Breast epithelium (tissue), 4 donors: ENCODE measurements at regions not wholly inside any gene's neighbourhood (a gene's known extent, or its start where the extent isn't known, plus 50 kb on each side); places are given as distances from the start of the nearest gene placed in this dataset.
"Not testable (repeated sequence)": the region's sequence is repeated elsewhere in the genome, so short reads cannot be mapped to it uniquely, and the experiment has no call there.

Experiments used
- DNase-seq, 2 donors: peaks; one replicate each; pipeline ENCODE4 v3.0.0-alpha.2; 2019; ENCODE audit warnings: low spot score in 2 of 2
- H3K27ac ChIP-seq, 2 donors: fragments of 200-600 bp; sonication (generic) in 1 of 2; one replicate each; pipeline ENCODE4 v1.5.1; 2016 to 2019; ENCODE audit warnings: mild to moderate bottlenecking in 1 of 2
- H3K27me3 ChIP-seq, 2 donors: fragments of 200-600 bp; sonication (generic) in 1 of 2; one replicate each; pipeline versions ENCODE4 v1.5.1 to v1.6.0; 2017 to 2019; ENCODE audit warnings: control low read depth in 1 of 2, mild to moderate bottlenecking in 1 of 2
- H3K36me3 ChIP-seq: fragments of 200-600 bp; one replicate; pipeline ENCODE4 v1.5.1; 2019
- H3K4me1 ChIP-seq, 2 donors: fragments of 200-600 bp; sonication (generic); one replicate each; pipeline ENCODE4 v1.5.1; 2016 to 2019; ENCODE audit warnings: control low read depth in 1 of 2
- H3K4me3 ChIP-seq, 3 donors: fragments of 200-600 bp; sonication (generic); 1 replicate in 2 of 3; 2 replicates in 1 of 3; pipeline ENCODE4 v1.5.1; 2016 to 2019; ENCODE audit warnings: mild to moderate bottlenecking in 3 of 3, moderate library complexity in 2 of 3
- H3K9me3 ChIP-seq, 2 donors: fragments of 200-600 bp; sonication (generic) in 1 of 2; one replicate each; pipeline ENCODE4 v1.5.1; 2016 to 2019; ENCODE audit warnings: control low read depth in 1 of 2
- intact Hi-C: fragments of 100-400 bp; cut with DNase I; formaldehyde crosslinking; loops from one replicate; pipeline ENCODE4 v1.15.1; 2023; ENCODE audit warnings: low total_unique reads
- TF ChIP-seq, protein P1 (sequence below), 3 donors: fragments of 450-650 bp; IDR thresholded peaks; one replicate each; pipeline ENCODE4 v1.5.1; 2016 to 2017; ENCODE audit warnings: antibody characterized with exemption in 3 of 3, mild to moderate bottlenecking in 3 of 3, moderate library complexity in 3 of 3

DNA sequence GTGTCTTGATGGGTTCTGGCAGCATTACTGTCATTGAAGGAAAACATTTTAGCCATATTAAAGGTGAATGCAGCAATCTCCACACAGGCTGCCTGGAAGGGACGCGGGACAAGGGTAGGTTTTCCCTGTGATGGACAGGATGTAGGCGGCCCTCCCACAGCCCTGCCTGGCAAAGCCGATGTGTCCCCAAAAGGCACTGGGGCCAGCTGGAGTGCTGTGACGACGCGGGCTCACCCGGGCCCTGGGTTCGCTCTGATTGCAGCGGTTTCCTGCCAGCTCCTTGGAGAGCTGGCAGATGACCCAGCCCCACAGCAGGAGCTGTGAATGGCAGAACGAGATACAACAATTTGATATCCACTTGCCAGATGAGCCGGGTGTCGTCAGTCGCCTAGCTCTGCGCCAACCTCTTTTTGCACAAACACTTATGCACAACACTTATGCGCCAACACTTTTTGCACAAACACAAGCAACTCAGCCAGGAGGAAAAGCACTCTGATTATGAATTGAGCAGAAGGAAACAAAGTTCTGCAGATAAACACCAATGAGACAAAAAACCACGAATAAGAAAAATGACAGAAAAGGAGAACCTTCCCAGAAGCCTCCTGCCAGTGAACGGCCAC is 207.5 kb downstream of the ADRA2C start:
- H3K27ac ChIP-seq, intact Hi-C loops: not testable (repeated sequence)

GRCh38 chr4:3983518-3984125 is 217.4 kb downstream of the ADRA2C start:
- H3K9me3 ChIP-seq, H3K4me3 ChIP-seq, H3K27ac ChIP-seq, intact Hi-C loops, H3K27me3 ChIP-seq, H3K36me3 ChIP-seq, H3K4me1 ChIP-seq, DNase-seq: not testable (repeated sequence)

More for the DNA sequence above, 207.5 kb downstream of the ADRA2C start:
- not testable (repeated sequence) for H3K4me3 ChIP-seq, H3K9me3 ChIP-seq, H3K4me1 ChIP-seq, H3K27me3 ChIP-seq, H3K36me3 ChIP-seq, DNase-seq

- TF ChIP-seq, protein P1, sequence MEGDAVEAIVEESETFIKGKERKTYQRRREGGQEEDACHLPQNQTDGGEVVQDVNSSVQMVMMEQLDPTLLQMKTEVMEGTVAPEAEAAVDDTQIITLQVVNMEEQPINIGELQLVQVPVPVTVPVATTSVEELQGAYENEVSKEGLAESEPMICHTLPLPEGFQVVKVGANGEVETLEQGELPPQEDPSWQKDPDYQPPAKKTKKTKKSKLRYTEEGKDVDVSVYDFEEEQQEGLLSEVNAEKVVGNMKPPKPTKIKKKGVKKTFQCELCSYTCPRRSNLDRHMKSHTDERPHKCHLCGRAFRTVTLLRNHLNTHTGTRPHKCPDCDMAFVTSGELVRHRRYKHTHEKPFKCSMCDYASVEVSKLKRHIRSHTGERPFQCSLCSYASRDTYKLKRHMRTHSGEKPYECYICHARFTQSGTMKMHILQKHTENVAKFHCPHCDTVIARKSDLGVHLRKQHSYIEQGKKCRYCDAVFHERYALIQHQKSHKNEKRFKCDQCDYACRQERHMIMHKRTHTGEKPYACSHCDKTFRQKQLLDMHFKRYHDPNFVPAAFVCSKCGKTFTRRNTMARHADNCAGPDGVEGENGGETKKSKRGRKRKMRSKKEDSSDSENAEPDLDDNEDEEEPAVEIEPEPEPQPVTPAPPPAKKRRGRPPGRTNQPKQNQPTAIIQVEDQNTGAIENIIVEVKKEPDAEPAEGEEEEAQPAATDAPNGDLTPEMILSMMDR (IDR thresholded peaks at IDR 0.05) = peak in 2 of 3 donors; percentile 58 to 62
- DNase-seq, H3K36me3 ChIP-seq, H3K4me3 ChIP-seq, H3K4me1 ChIP-seq, H3K27me3 ChIP-seq, intact Hi-C loops, H3K9me3 ChIP-seq, H3K27ac ChIP-seq: not testable (repeated sequence)
Observed at GRCh38 chr4:3984796-3985195, 218.6 kb downstream of the ADRA2C start.

DNA sequence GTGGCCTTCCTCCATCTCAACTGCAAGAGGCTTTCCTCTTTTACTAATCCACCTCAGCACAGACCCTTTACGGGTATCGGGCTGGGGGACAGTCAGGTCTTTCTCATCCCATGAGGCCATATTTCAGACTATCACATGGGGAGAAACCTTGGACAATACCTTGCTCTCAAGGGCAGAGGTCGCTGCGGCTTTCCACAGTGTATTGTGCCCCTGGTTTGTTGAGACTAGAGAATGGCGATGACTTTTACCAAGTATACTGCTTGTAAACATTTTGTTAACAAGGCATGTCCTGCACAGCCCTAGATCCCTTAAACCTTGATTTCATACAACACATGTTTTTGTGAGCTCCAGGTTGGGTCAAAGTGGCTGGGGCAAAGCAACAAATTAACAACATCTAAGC is 220.2 kb downstream of the ADRA2C start:
- DNase-seq, H3K27me3 ChIP-seq, H3K36me3 ChIP-seq, intact Hi-C loops, H3K4me1 ChIP-seq, H3K27ac ChIP-seq, H3K9me3 ChIP-seq, H3K4me3 ChIP-seq: not testable (repeated sequence)

GRCh38 chr4:3997386-3997785 is 229.3 kb downstream of the OTOP1 start:
- H3K27ac ChIP-seq, intact Hi-C loops, H3K4me1 ChIP-seq, H3K4me3 ChIP-seq, H3K9me3 ChIP-seq, DNase-seq, H3K36me3 ChIP-seq, H3K27me3 ChIP-seq: not testable (repeated sequence)

DNA sequence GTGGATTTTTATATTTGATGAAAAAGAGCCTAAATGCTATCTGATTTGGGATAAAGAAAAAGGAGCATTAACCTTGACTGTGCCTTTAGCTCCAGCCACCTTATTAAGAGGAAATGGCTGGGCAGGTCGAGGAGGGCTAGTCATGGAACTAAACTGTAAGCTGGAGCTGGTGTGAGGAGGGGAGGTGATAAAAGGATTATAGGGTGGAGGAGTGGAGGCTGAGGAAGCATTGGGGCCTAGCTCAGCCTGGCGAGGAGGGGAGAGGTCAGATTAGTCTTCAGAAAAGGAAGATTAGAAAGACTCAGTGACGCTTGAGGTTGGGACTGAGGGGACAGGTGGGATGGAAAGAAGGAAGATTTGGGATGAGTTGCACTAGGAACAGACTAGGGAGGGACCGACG is 222.7 kb downstream of the OTOP1 start:
- intact Hi-C loops, H3K4me3 ChIP-seq, H3K27me3 ChIP-seq, H3K4me1 ChIP-seq, H3K9me3 ChIP-seq, DNase-seq, H3K36me3 ChIP-seq, H3K27ac ChIP-seq: not testable (repeated sequence)

DNA sequence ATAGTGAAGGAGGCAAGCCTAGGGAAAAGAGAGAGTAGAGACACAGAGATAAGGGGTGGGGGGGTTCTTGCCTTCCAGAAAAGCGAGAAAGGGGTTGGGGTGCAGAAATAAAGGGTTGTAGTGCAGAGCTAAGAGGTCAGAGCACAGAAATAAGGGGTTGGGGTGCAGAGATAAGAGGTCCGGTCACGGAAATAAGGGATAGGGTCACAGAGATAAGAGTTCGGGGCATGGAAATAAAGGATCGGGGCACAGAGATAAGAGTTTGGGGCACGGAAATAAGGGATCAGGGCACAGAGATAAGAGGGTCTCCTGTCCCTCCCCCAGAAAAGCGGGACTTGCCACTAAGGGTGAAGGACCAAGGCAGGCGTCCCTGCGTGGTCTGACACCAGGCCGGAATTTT is 222.0 kb downstream of the OTOP1 start:
- H3K9me3 ChIP-seq, H3K36me3 ChIP-seq, DNase-seq, intact Hi-C loops, H3K27me3 ChIP-seq, H3K27ac ChIP-seq, H3K4me1 ChIP-seq, H3K4me3 ChIP-seq: not testable (repeated sequence)

- H3K27ac ChIP-seq, H3K9me3 ChIP-seq, DNase-seq, H3K4me1 ChIP-seq, H3K36me3 ChIP-seq, H3K4me3 ChIP-seq, H3K27me3 ChIP-seq, intact Hi-C loops: not testable (repeated sequence)
Observed at GRCh38 chr4:4006356-4006755, 220.4 kb downstream of the OTOP1 start.

DNA sequence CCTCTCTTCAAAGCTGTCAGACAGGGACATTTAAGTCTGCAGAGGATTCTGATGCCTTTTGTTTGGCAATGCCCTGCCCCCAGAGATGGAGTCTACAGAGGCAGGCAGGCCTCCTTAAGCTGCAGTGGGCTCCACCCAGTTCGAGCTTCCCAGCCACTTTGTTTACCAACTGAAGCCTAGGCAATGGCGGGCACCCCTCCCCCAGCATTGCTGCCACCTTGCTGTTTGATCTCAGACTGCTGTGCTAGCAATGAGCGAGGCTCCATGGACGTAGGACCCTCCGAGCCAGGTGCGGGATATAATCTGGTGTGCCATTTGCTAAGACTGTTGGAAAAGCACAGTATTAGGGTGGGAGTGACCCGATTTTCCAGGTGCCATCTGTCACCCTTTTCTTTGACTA is 207.7 kb downstream of the OTOP1 start:
- H3K27ac ChIP-seq, H3K27me3 ChIP-seq, H3K4me1 ChIP-seq, DNase-seq, H3K36me3 ChIP-seq, H3K9me3 ChIP-seq, H3K4me3 ChIP-seq: not testable (repeated sequence)
- intact Hi-C loops = loop anchor here (10.0 kb wide), 1 partner anchor 1254 kb away; no protein-coding TSS in a partner anchor

DNA sequence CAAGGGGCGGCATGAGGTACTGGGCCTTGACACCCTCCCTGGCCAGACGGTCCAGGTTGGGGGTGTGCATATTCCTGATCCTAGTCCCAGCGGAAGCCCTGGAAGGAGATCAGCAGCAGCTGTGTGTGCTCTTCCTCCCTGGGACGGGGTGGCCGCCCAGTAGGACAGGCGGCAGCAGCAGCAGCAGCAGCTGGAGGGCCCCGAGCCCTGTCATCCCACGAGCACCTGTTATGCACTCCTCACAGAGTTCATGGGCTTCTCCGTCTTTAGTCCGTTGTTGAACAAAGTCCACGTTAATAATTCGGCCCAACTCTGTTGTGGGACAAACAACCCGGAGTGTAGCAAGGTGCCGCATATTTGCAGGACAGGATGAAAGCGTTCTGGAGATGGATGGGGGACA is 205.6 kb downstream of the OTOP1 start:
- H3K27ac ChIP-seq, H3K27me3 ChIP-seq, intact Hi-C loops, H3K4me3 ChIP-seq, DNase-seq, H3K9me3 ChIP-seq, H3K36me3 ChIP-seq, H3K4me1 ChIP-seq: not testable (repeated sequence)

- H3K4me1 ChIP-seq, H3K27me3 ChIP-seq, H3K9me3 ChIP-seq, DNase-seq, H3K36me3 ChIP-seq, H3K4me3 ChIP-seq, intact Hi-C loops, H3K27ac ChIP-seq: not testable (repeated sequence)
Observed at GRCh38 chr4:4026708-4027107, 200.0 kb downstream of the OTOP1 start.

DNA sequence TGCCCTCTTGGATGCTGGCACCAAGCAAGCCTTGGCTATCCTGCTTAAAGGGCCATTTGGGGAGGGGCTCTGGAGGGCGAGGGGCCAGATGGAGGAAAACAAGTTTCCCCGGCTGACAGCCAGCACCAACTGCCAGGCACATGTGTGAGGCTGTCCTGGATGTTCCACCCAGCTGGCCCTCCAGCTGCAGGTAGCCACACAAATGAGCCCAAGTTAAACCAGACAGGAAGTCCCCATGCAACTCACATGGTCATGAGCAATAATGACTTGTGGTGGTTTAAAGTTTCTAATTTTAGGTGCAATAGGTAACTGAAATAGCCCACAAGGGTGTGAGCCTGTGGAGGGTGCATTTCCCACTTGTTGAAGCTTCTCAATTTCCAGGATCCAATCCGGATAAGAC is 198.0 kb downstream of the OTOP1 start:
- intact Hi-C loops, H3K4me3 ChIP-seq: not testable (repeated sequence)

GRCh38 chr4:4030509-4030908 is 196.2 kb downstream of the OTOP1 start:
- H3K36me3 ChIP-seq, H3K4me1 ChIP-seq, H3K27ac ChIP-seq, DNase-seq, H3K27me3 ChIP-seq, intact Hi-C loops, H3K9me3 ChIP-seq, H3K4me3 ChIP-seq: not testable (repeated sequence)

More for the DNA sequence above, 198.0 kb downstream of the OTOP1 start:
- not testable (repeated sequence) for H3K36me3 ChIP-seq, H3K27ac ChIP-seq, H3K9me3 ChIP-seq, H3K27me3 ChIP-seq, DNase-seq, H3K4me1 ChIP-seq
